ENCODE measurements at regions not wholly inside any gene's neighbourhood (a gene's known extent, or its start where the extent isn't known, plus 50 kb on each side); places are given as distances from the start of the nearest gene placed in this dataset.

GRCh38 chr9:129513856-129514496, 106.9 kb downstream of the C9orf50 start:
- ATAC-seq, result no peak
- no peak for TF ChIP-seq ISL1 (CRISPR knock-in tag; IDR thresholded peaks at IDR 0.05)
- no peak for TF ChIP-seq ZC3H10 (CRISPR knock-in tag; IDR thresholded peaks at IDR 0.05)
- TF ChIP-seq TSHZ2 (CRISPR knock-in tag; IDR thresholded peaks at IDR 0.05), result no peak

- TF ChIP-seq ZNF565 (CRISPR knock-in tag; conservative IDR thresholded peaks at IDR 0.05; ENCODE audit: low read depth), result no peak
- no peak for TF ChIP-seq CREB5 (CRISPR knock-in tag; IDR thresholded peaks at IDR 0.05; ENCODE audit: low read depth)
- no peak for TF ChIP-seq RARB (CRISPR knock-in tag; IDR thresholded peaks at IDR 0.05)
- no peak for TF ChIP-seq PPARA (CRISPR knock-in tag; IDR thresholded peaks at IDR 0.05; ENCODE audit: borderline replicate concordance)
- TF ChIP-seq ZNF70 (CRISPR knock-in tag; IDR thresholded peaks at IDR 0.05), result no peak
- no peak for TF ChIP-seq ZNF8 (CRISPR knock-in tag; IDR thresholded peaks at IDR 0.05)
- no peak for TF ChIP-seq GLIS3 (CRISPR knock-in tag; IDR thresholded peaks at IDR 0.05)
- TF ChIP-seq ZFP30 (CRISPR knock-in tag; IDR thresholded peaks at IDR 0.05), result no peak
- TF ChIP-seq CSDC2 (CRISPR knock-in tag; IDR thresholded peaks at IDR 0.05), result no peak
- no peak for TF ChIP-seq ZFP3 (CRISPR knock-in tag; IDR thresholded peaks at IDR 0.05)
- TF ChIP-seq BACH2 (CRISPR knock-in tag; IDR thresholded peaks at IDR 0.05; ENCODE audit: borderline replicate concordance), result no peak
- TF ChIP-seq PATZ1 (CRISPR knock-in tag; IDR thresholded peaks at IDR 0.05; ENCODE audit: borderline replicate concordance), result no peak
- no peak for TF ChIP-seq CSRNP3 (CRISPR knock-in tag; IDR thresholded peaks at IDR 0.05)
- no peak for TF ChIP-seq SNAI2 (CRISPR knock-in tag; IDR thresholded peaks at IDR 0.05)
- no peak for TF ChIP-seq ZC3H10 (CRISPR knock-in tag; IDR thresholded peaks at IDR 0.05)
- no peak for TF ChIP-seq ESRRG (CRISPR knock-in tag; IDR thresholded peaks at IDR 0.05)
- no peak for TF ChIP-seq TOX (CRISPR knock-in tag; IDR thresholded peaks at IDR 0.05; ENCODE audit: borderline replicate concordance)
- TF ChIP-seq TSHZ2 (CRISPR knock-in tag; IDR thresholded peaks at IDR 0.05), result no peak
- no peak for TF ChIP-seq POU6F1 (CRISPR knock-in tag; IDR thresholded peaks at IDR 0.05; ENCODE audit: borderline replicate concordance, low read depth)
- no peak for ATAC-seq
Observed at GRCh38 chr9:129513282-129513681, 107.6 kb downstream of the C9orf50 start.

Measured in SK-N-SH treated with all-trans-retinoic acid at 6 μM for 48 hours (cell line).